ENCODE measurements at regions not wholly inside any gene's neighbourhood (a gene's known extent, or its start where the extent isn't known, plus 50 kb on each side); places are given as distances from the start of the nearest gene placed in this dataset.
"Not testable (repeated sequence)": the region's sequence is repeated elsewhere in the genome, so short reads cannot be mapped to it uniquely, and the experiment has no call there.

GRCh38 chr1:207196135-207196534 lies 92.1 kb downstream of the C4BPA start:
- not testable (repeated sequence) for ATAC-seq (ENCODE audit: low FRiP score); DNase-seq (ENCODE audit: low spot score)

GRCh38 chr1:207201534-207201933 lies 97.5 kb downstream of the C4BPA start:
- DNase-seq (ENCODE audit: low spot score); ATAC-seq (ENCODE audit: low FRiP score): not testable (repeated sequence)

- no peak for TF ChIP-seq CTCF (IDR thresholded peaks at IDR 0.05)
- DNase-seq (ENCODE audit: low spot score) = no peak
- ATAC-seq (ENCODE audit: low FRiP score) = no peak
Observed at GRCh38 chr1:207202480-207202879, 98.4 kb downstream of the C4BPA start.

GRCh38 chr1:207203541-207203940 lies 99.5 kb downstream of the C4BPA start:
- DNase-seq (ENCODE audit: low spot score) (no peak), ATAC-seq (ENCODE audit: low FRiP score) (no peak)
- TF ChIP-seq CTCF (IDR thresholded peaks at IDR 0.05) = no peak

GRCh38 chr1:207205614-207206061 lies 101.6 kb downstream of the C4BPA start:
- no peak for TF ChIP-seq CTCF (IDR thresholded peaks at IDR 0.05)
- DNase-seq (ENCODE audit: low spot score) (no peak), ATAC-seq (ENCODE audit: low FRiP score) (no peak)

GRCh38 chr1:207208691-207209090 lies 104.7 kb downstream of the C4BPA start:
- ATAC-seq (ENCODE audit: low FRiP score); DNase-seq (ENCODE audit: low spot score): not testable (repeated sequence)

GRCh38 chr1:207214453-207214852 lies 107.0 kb upstream of the CD55 start:
- DNase-seq (ENCODE audit: low spot score) (no peak), ATAC-seq (ENCODE audit: low FRiP score) (no peak)
- TF ChIP-seq CTCF (IDR thresholded peaks at IDR 0.05) = no peak

GRCh38 chr1:207217778-207218511 lies 103.5 kb upstream of the CD55 start:
- no peak for DNase-seq (ENCODE audit: low spot score)
- no peak for TF ChIP-seq CTCF (IDR thresholded peaks at IDR 0.05)
- no peak for ATAC-seq (ENCODE audit: low FRiP score)
